HepG2 (cell line): ENCODE measurements at regions not wholly inside any gene's neighbourhood (a gene's known extent, or its start where the extent isn't known, plus 50 kb on each side); places are given as distances from the start of the nearest gene placed in this dataset.

ENCODE experiments used
- ATAC-seq: fragments of 200-7000 bp; cut with Tn5 transposase; 3 replicates; pipeline ENCODE4 v1.9.1; 2020; ENCODE audit warnings: mild to moderate bottlenecking, moderate library complexity
- BruUV-seq: library from RNA; stranded (reverse); fragments of 400-500 nt; replicated peaks from 2 replicates; lab custom pipeline; 2021; lab: Mats Ljungman, UMichigan
- CTCF ChIA-PET: fragments of 300-600 bp; formaldehyde crosslinking; extraction: SDS; loops from one replicate; lab custom pipeline; 2021; ENCODE audit warnings: low total read pairs, inconsistent platforms, low intra/inter-chr PET ratio; lab: Yijun Ruan, JAX
- POLR2A ChIA-PET: fragments of 350-600 bp; sonication (Branson Sonifier 250); formaldehyde crosslinking; loops from one replicate; lab custom pipeline; 2020; ENCODE audit warnings: antibody characterized with exemption, inconsistent platforms; lab: Yijun Ruan, JAX
- DNase-seq: peaks from one replicate; pipeline ENCODE4 v3.0.0-alpha.2; 2015; ENCODE audit warnings: low spot score
- FAIRE-seq: peaks from 3 replicates; lab custom pipeline; 2011; peaks lifted over from hg19 to GRCh38; lab: Jason Lieb, UNC
- H2AFZ ChIP-seq: one replicate; pipeline ENCODE4 v1.6.1; 2011; ENCODE audit warnings: low read length, inconsistent platforms
- H3K27ac ChIP-seq: fragments of 300-600 bp; 3 replicates; pipeline ENCODE4 v1.8.0; 2011; ENCODE audit warnings: mixed run types, mild to moderate bottlenecking, mixed read lengths, low read length, inconsistent platforms; ENCODE audit not compliant: insufficient read depth; ENCODE audit errors: extremely low read length
- H3K27me3 ChIP-seq, 2 experiments: fragments of 200-600 bp in 1 of 2; 2 replicates in 1 of 2; 3 replicates in 1 of 2; pipeline versions ENCODE4 v1.6.0 to v1.8.0; 2011; ENCODE audit warnings: low read length in 2 of 2, mild to moderate bottlenecking in 2 of 2, moderate library complexity in 2 of 2, inconsistent platforms in 1 of 2; ENCODE audit not compliant: insufficient read depth in 2 of 2, control insufficient read depth in 1 of 2
- H3K36me3 ChIP-seq, 2 experiments: fragments of 200-600 bp in 1 of 2; replicated peaks in 1 of 2; 2 replicates in 1 of 2; 3 replicates in 1 of 2; pipeline versions ENCODE4 v1.5.1 to v1.8.0; 2011; ENCODE audit warnings: low read length in 2 of 2, inconsistent platforms in 1 of 2; ENCODE audit not compliant: insufficient read depth in 2 of 2, control insufficient read depth in 1 of 2
- H3K4me1 ChIP-seq: 2 replicates; pipeline ENCODE4 v1.5.1; 2012; ENCODE audit warnings: low read length, inconsistent platforms; ENCODE audit not compliant: insufficient read depth
- H3K4me2 ChIP-seq: 2 replicates; pipeline ENCODE4 v1.6.0; 2011; ENCODE audit warnings: low read depth, low read length, inconsistent platforms
- H3K4me3 ChIP-seq, 3 experiments: fragments of 200-600 bp in 1 of 3; sonication (generic), shearing (Covaris generic) in 1 of 3; replicated peaks in 1 of 3; 2 replicates each; pipeline ENCODE4 v1.5.1; 2011 to 2016; ENCODE audit warnings: low read length in 3 of 3, inconsistent platforms in 2 of 3, low read depth in 2 of 3, mild to moderate bottlenecking in 2 of 3, control low read depth in 1 of 3, mixed read lengths in 1 of 3; ENCODE audit not compliant: insufficient read depth in 1 of 3
- H3K79me2 ChIP-seq: one replicate; pipeline ENCODE4 v1.6.1; 2011; ENCODE audit warnings: low read length, inconsistent platforms; ENCODE audit not compliant: insufficient read depth
- H3K9ac ChIP-seq: 2 replicates; pipeline ENCODE4 v1.6.0; 2011; ENCODE audit warnings: mild to moderate bottlenecking, low read depth, low read length, inconsistent platforms; ENCODE audit not compliant: insufficient read depth
- H3K9me3 ChIP-seq: 2 replicates; pipeline ENCODE4 v1.5.1; 2012; ENCODE audit warnings: mild to moderate bottlenecking, low read length
- H4K20me1 ChIP-seq: 2 replicates; pipeline ENCODE4 v1.6.0; 2011; ENCODE audit warnings: inconsistent platforms, mild to moderate bottlenecking, low read length, moderate library complexity; ENCODE audit not compliant: insufficient read depth
- DNMT3B ChIP-seq: conservative IDR thresholded peaks from 2 replicates; pipeline ENCODE4 v1.6.1; 2016; ENCODE audit warnings: missing biosample characterization, control low read depth
- ELF1 ChIP-seq: sonication (generic); formaldehyde crosslinking; IDR thresholded peaks from 2 replicates; pipeline ENCODE4 v1.4.0; 2020; ENCODE audit warnings: missing genetic modification reagents
- ELF3 ChIP-seq: IDR thresholded peaks from 2 replicates; pipeline ENCODE4 v1.6.1; 2016; ENCODE audit warnings: missing genetic modification reagents, missing compliant biosample characterization
- FLYWCH1 ChIP-seq: sonication (generic); formaldehyde crosslinking; IDR thresholded peaks from 2 replicates; pipeline ENCODE4 v1.8.1; 2023; ENCODE audit warnings: mild to moderate bottlenecking, missing genetic modification reagents
- HOXA5 ChIP-seq: sonication (generic); formaldehyde crosslinking; IDR thresholded peaks from 2 replicates; pipeline ENCODE4 v1.4.0; 2020; ENCODE audit warnings: missing genetic modification reagents
- MBD4 ChIP-seq: IDR thresholded peaks from 2 replicates; pipeline ENCODE4 v1.6.1; 2012; ENCODE audit warnings: low read length, inconsistent platforms, borderline replicate concordance
- PRMT3 ChIP-seq: sonication (generic); formaldehyde crosslinking; IDR thresholded peaks from 2 replicates; pipeline ENCODE4 v1.8.1; 2022; ENCODE audit warnings: low read depth, mild to moderate bottlenecking, moderate library complexity, missing genetic modification reagents, borderline replicate concordance
- ZNF569 ChIP-seq: sonication (generic); formaldehyde crosslinking; IDR thresholded peaks from 2 replicates; pipeline ENCODE4 v1.5.0; 2020; ENCODE audit warnings: mild to moderate bottlenecking, missing genetic modification reagents, moderate library complexity, borderline replicate concordance
- ZZZ3 ChIP-seq: sonication (generic); formaldehyde crosslinking; IDR thresholded peaks from 2 replicates; pipeline ENCODE4 v1.4.0; 2020; ENCODE audit warnings: missing genetic modification reagents, mild to moderate bottlenecking, borderline replicate concordance
- WGBS: methylation state at CpG from one replicate; pipeline ENCODE4 v1.1.6; 2017; ENCODE audit warnings: low lambda C conversion rate; 5-methylcytosine and 5-hydroxymethylcytosine counted together
- in situ Hi-C: cut with HindIII; loops from 2 replicates; pipeline ENCODE4 v1.10.0; 2017; ENCODE audit warnings: low pct_unique_long_range_greater_than_20kb; ENCODE audit not compliant: extremely low pct_ligation_motif_present
- intact Hi-C: fragments of 100-400 bp; cut with micrococcal nuclease; formaldehyde crosslinking; loops from one replicate; pipeline ENCODE4 v1.10.0; 2022; ENCODE audit not compliant: unreplicated experiment
- TF ChIP-seq, protein P1 (sequence below): sonication (generic); formaldehyde crosslinking; IDR thresholded peaks from 2 replicates; pipeline ENCODE4 v1.5.0; 2020; ENCODE audit warnings: missing genetic modification reagents, mild to moderate bottlenecking, borderline replicate concordance
- TF ChIP-seq, protein P2 (sequence below): IDR thresholded peaks from 2 replicates; pipeline ENCODE4 v1.6.1; 2016; ENCODE audit warnings: missing compliant biosample characterization, missing genetic modification reagents, borderline replicate concordance
- TF ChIP-seq, protein P3 (sequence below), 2 experiments: fragments of 450-650 bp in 1 of 2; sonication (generic) in 1 of 2; formaldehyde crosslinking in 1 of 2; IDR thresholded peaks; 2 replicates each; pipeline versions ENCODE4 v1.6.1 to v1.8.0; 2016 to 2022; ENCODE audit warnings: antibody characterized with exemption in 1 of 2, mild to moderate bottlenecking in 1 of 2, missing genetic modification reagents in 1 of 2

DNA sequence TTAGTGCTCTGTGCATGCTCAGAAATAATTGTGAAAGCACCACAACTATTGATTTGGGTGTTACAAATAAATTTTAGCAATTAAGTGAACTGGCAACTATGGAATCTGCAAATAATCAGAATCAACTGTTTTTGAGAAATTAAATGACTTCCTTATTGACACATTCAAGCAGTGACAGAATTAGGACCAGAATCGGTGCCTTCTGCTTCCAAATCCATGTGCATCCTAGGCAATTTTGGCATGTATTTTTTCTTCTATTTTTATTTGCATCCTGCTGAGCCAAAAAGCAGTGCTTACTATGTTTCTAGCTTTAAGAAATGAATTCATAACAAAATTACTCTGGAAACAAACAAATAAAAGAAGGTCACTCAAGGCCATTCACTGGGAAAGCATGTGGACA, 408.2 kb downstream of the GXYLT1 start:
- CTCF ChIA-PET = no interaction called here
- Histone ChIP-seq H3K9me3 (no peaks in the 10 kb centered on the region), H3K4me3 (no peak overlapping the region), H3K4me1 (no peaks in the 10 kb centered on the region), H4K20me1 (no peaks in the 10 kb centered on the region), H3K36me3 (no peaks in the 10 kb centered on the region), H2AFZ (no peak overlapping the region), H3K27ac (no peak overlapping the region), H3K79me2 (no peaks in the 10 kb centered on the region), H3K4me2 (no peak overlapping the region), H3K27me3 (no peaks in the 10 kb centered on the region; a peak in 1 of 5 replicates), H3K9ac (no peak overlapping the region)
- TF ChIP-seq, protein P1, sequence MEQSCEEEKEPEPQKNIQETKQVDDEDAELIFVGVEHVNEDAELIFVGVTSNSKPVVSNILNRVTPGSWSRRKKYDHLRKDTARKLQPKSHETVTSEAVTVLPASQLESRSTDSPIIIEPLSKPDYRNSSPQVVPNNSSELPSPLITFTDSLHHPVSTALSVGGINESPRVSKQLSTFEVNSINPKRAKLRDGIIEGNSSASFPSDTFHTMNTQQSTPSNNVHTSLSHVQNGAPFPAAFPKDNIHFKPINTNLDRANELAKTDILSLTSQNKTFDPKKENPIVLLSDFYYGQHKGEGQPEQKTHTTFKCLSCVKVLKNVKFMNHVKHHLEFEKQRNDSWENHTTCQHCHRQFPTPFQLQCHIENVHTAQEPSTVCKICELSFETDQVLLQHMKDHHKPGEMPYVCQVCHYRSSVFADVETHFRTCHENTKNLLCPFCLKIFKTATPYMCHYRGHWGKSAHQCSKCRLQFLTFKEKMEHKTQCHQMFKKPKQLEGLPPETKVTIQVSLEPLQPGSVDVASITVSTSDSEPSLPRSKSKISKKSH (CRISPR knock-in tag) = no peak
- TF ChIP-seq ELF1 (CRISPR knock-in tag) = no peak
- no peak for TF ChIP-seq PRMT3 (CRISPR knock-in tag)
- no peak for TF ChIP-seq HOXA5 (CRISPR knock-in tag)
- no peak for TF ChIP-seq DNMT3B
- TF ChIP-seq ZNF569 (CRISPR knock-in tag) = no peak
- TF ChIP-seq, protein P2, sequence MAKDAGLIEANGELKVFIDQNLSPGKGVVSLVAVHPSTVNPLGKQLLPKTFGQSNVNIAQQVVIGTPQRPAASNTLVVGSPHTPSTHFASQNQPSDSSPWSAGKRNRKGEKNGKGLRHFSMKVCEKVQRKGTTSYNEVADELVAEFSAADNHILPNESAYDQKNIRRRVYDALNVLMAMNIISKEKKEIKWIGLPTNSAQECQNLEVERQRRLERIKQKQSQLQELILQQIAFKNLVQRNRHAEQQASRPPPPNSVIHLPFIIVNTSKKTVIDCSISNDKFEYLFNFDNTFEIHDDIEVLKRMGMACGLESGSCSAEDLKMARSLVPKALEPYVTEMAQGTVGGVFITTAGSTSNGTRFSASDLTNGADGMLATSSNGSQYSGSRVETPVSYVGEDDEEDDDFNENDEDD (CRISPR knock-in tag) = no peak
- no peak for TF ChIP-seq ZZZ3
- TF ChIP-seq MBD4 = no peak
- TF ChIP-seq ELF3 (CRISPR knock-in tag) = no peak
- TF ChIP-seq FLYWCH1 (CRISPR knock-in tag) = no peak
- TF ChIP-seq, protein P3, sequence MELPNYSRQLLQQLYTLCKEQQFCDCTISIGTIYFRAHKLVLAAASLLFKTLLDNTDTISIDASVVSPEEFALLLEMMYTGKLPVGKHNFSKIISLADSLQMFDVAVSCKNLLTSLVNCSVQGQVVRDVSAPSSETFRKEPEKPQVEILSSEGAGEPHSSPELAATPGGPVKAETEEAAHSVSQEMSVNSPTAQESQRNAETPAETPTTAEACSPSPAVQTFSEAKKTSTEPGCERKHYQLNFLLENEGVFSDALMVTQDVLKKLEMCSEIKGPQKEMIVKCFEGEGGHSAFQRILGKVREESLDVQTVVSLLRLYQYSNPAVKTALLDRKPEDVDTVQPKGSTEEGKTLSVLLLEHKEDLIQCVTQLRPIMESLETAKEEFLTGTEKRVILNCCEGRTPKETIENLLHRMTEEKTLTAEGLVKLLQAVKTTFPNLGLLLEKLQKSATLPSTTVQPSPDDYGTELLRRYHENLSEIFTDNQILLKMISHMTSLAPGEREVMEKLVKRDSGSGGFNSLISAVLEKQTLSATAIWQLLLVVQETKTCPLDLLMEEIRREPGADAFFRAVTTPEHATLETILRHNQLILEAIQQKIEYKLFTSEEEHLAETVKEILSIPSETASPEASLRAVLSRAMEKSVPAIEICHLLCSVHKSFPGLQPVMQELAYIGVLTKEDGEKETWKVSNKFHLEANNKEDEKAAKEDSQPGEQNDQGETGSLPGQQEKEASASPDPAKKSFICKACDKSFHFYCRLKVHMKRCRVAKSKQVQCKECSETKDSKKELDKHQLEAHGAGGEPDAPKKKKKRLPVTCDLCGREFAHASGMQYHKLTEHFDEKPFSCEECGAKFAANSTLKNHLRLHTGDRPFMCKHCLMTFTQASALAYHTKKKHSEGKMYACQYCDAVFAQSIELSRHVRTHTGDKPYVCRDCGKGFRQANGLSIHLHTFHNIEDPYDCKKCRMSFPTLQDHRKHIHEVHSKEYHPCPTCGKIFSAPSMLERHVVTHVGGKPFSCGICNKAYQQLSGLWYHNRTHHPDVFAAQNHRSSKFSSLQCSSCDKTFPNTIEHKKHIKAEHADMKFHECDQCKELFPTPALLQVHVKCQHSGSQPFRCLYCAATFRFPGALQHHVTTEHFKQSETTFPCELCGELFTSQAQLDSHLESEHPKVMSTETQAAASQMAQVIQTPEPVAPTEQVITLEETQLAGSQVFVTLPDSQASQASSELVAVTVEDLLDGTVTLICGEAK (IDR thresholded peaks at IDR 0.05) = no peak
- TF ChIP-seq, protein P3 (CRISPR knock-in tag; IDR thresholded peaks at IDR 0.05) = no peak
- POLR2A ChIA-PET = no interaction called here
- 3% methylated on average over 1 of the region's 1 CpG for WGBS
- no peak for DNase-seq
- intact Hi-C loops (no loop called here), in situ Hi-C loops (no loop called here)
- BruUV-seq = no TSS peak
- no peak for ATAC-seq
- no peak for FAIRE-seq
